MM.1S (cell line): ENCODE measurements at regions not wholly inside any gene's neighbourhood (a gene's known extent, or its start where the extent isn't known, plus 50 kb on each side); places are given as distances from the start of the nearest gene placed in this dataset.

Experiments used
- DNase-seq: peaks from one replicate; pipeline ENCODE4 v3.0.0-alpha.2; 2015
- H2AFZ ChIP-seq: fragments of 300-600 bp; sonication (generic); 2 replicates; pipeline ENCODE4 v1.6.0; 2016; ENCODE audit warnings: antibody characterized with exemption, low read length
- H3F3A ChIP-seq: fragments of 300-600 bp; sonication (generic); 2 replicates; pipeline ENCODE4 v1.6.1; 2016; ENCODE audit warnings: mild to moderate bottlenecking, antibody characterized with exemption, low read length, moderate library complexity, mixed read lengths; ENCODE audit not compliant: insufficient read depth
- H3K27ac ChIP-seq: fragments of 300-600 bp; sonication (generic); 2 replicates; pipeline ENCODE4 v1.5.1; 2016; ENCODE audit warnings: mild to moderate bottlenecking, low read length
- H3K27me3 ChIP-seq: fragments of 300-600 bp; sonication (generic); replicated peaks from 2 replicates; pipeline ENCODE4 v1.6.0; 2016; ENCODE audit warnings: low read length; ENCODE audit not compliant: insufficient read depth
- H3K36me3 ChIP-seq: fragments of 300-600 bp; sonication (generic); replicated peaks from 2 replicates; pipeline ENCODE4 v1.6.1; 2016; ENCODE audit warnings: mild to moderate bottlenecking, low read length, mixed read lengths; ENCODE audit not compliant: insufficient read depth
- H3K4me1 ChIP-seq: fragments of 300-600 bp; sonication (generic); 2 replicates; pipeline ENCODE4 v1.6.1; 2016; ENCODE audit warnings: low read length, mixed read lengths
- H3K4me2 ChIP-seq: fragments of 300-600 bp; sonication (generic); 2 replicates; pipeline ENCODE4 v1.6.0; 2016; ENCODE audit warnings: low read depth, low read length
- H3K4me3 ChIP-seq: fragments of 300-600 bp; sonication (generic); 2 replicates; pipeline ENCODE4 v1.5.1; 2016; ENCODE audit warnings: low read length, mixed read lengths
- H3K79me2 ChIP-seq: fragments of 300-600 bp; sonication (generic); 2 replicates; pipeline ENCODE4 v1.6.1; 2016; ENCODE audit warnings: mixed run types, low read length, mixed read lengths
- H3K9ac ChIP-seq: fragments of 300-600 bp; sonication (generic); 2 replicates; pipeline ENCODE4 v1.6.1; 2016; ENCODE audit warnings: low read length, mixed read lengths
- H3K9me2 ChIP-seq: fragments of 300-600 bp; sonication (generic); replicated peaks from 2 replicates; pipeline ENCODE4 v1.6.1; 2016; ENCODE audit warnings: mild to moderate bottlenecking, low read length, mixed read lengths; ENCODE audit not compliant: insufficient read depth
- H3K9me3 ChIP-seq: fragments of 300-600 bp; sonication (generic); replicated peaks from 2 replicates; pipeline ENCODE4 v1.6.1; 2016; ENCODE audit warnings: mild to moderate bottlenecking, low read length, mixed read lengths; ENCODE audit not compliant: insufficient read depth
- H4K20me1 ChIP-seq: fragments of 300-600 bp; sonication (generic); 2 replicates; pipeline ENCODE4 v1.6.1; 2016; ENCODE audit warnings: mild to moderate bottlenecking, low read length, moderate library complexity, mixed read lengths; ENCODE audit not compliant: insufficient read depth
- CTCF ChIP-seq: fragments of 300-600 bp; sonication (generic); IDR thresholded peaks from 2 replicates; pipeline ENCODE4 v1.5.1; 2016; ENCODE audit warnings: antibody characterized with exemption, low read length, mixed read lengths
- EZH2 ChIP-seq: fragments of 300-600 bp; sonication (generic); optimal IDR thresholded peaks from 2 replicates; pipeline ENCODE3; 2017; ENCODE audit warnings: low read depth, mild to moderate bottlenecking, antibody characterized with exemption, low read length, mixed read lengths
- EZH2phosphoT487 ChIP-seq: fragments of 300-600 bp; sonication (generic); IDR thresholded peaks from 2 replicates; pipeline ENCODE4 v1.6.1; 2018; ENCODE audit warnings: antibody characterized with exemption, low read length

- Histone ChIP-seq H3K36me3 (no peaks in the 10 kb centered on the region), H3K27me3 (no peaks in the 10 kb centered on the region), H3K9ac (no peak overlapping the region), H3F3A (no peaks in the 10 kb centered on the region), H4K20me1 (no peaks in the 10 kb centered on the region), H3K4me3 (no peak overlapping the region), H2AFZ (no peak overlapping the region), H3K79me2 (no peaks in the 10 kb centered on the region), H3K4me1 (no peaks in the 10 kb centered on the region), H3K9me2 (no peaks in the 10 kb centered on the region), H3K4me2 (no peak overlapping the region), H3K27ac (no peak overlapping the region), H3K9me3 (no peaks in the 10 kb centered on the region)
- DNase-seq, result peak; percentile 44
- TF ChIP-seq CTCF, result peak; percentile 49
- TF ChIP-seq EZH2, result no peak
- TF ChIP-seq EZH2phosphoT487, result no peak
Observed at GRCh38 chr3:94234177-94234788, 171.4 kb downstream of the NSUN3 start.

- Histone ChIP-seq H3K79me2 (no peaks in the 10 kb centered on the region), H3K9ac (no peak overlapping the region), H3K4me1 (no peaks in the 10 kb centered on the region), H3F3A (no peaks in the 10 kb centered on the region), H3K27ac (no peak overlapping the region), H3K9me3 (no peaks in the 10 kb centered on the region), H3K4me3 (no peak overlapping the region), H3K9me2 (no peaks in the 10 kb centered on the region), H3K4me2 (no peak overlapping the region), H2AFZ (no peak overlapping the region), H3K27me3 (no peaks in the 10 kb centered on the region), H3K36me3 (no peaks in the 10 kb centered on the region), H4K20me1 (no peaks in the 10 kb centered on the region)
- DNase-seq, result no peak
- TF ChIP-seq CTCF, result no peak
- TF ChIP-seq EZH2phosphoT487, result no peak
- no peak for TF ChIP-seq EZH2
Observed at GRCh38 chr3:94241986-94242385, 179.1 kb downstream of the NSUN3 start.

- Histone ChIP-seq H3K27me3 (no peaks in the 10 kb centered on the region), H3K9ac (no peak overlapping the region), H3K27ac (no peak overlapping the region), H3K4me2 (no peak overlapping the region), H3K9me2 (no peaks in the 10 kb centered on the region), H3F3A (no peaks in the 10 kb centered on the region), H3K4me1 (no peaks in the 10 kb centered on the region), H2AFZ (no peak overlapping the region), H3K36me3 (no peaks in the 10 kb centered on the region), H4K20me1 (no peaks in the 10 kb centered on the region), H3K4me3 (no peak overlapping the region), H3K9me3 (no peaks in the 10 kb centered on the region), H3K79me2 (no peaks in the 10 kb centered on the region)
- no peak for DNase-seq
- TF ChIP-seq CTCF, result no peak
- no peak for TF ChIP-seq EZH2
- TF ChIP-seq EZH2phosphoT487, result no peak
Observed at GRCh38 chr3:94246171-94246570, 183.3 kb downstream of the NSUN3 start.
